Stomach (tissue), 8 donors: ENCODE measurements at regions not wholly inside any gene's neighbourhood (a gene's known extent, or its start where the extent isn't known, plus 50 kb on each side); places are given as distances from the start of the nearest gene placed in this dataset.

Source experiments
- DNase-seq, 2 donors: peaks; one replicate each; pipeline versions ENCODE4 v3.0.0 to v3.0.0-alpha.2; 2013 to 2019
- H3K27ac ChIP-seq, 5 donors: fragments of 200-600 bp in 4 of 5; sonication (generic) in 4 of 5; one replicate each; pipeline ENCODE4 v1.5.1; 2013 to 2019; ENCODE audit warnings: mild to moderate bottlenecking in 1 of 5, moderate library complexity in 1 of 5
- H3K27me3 ChIP-seq, 3 donors: fragments of 200-600 bp; sonication (generic); one replicate each; pipeline ENCODE4 v1.5.1; 2017 to 2019; ENCODE audit warnings: mixed run types in 1 of 3
- H3K36me3 ChIP-seq, 4 donors: fragments of 200-600 bp; sonication (generic); 1 replicate in 3 of 4; 2 replicates in 1 of 4; pipeline ENCODE4 v1.5.1; 2016 to 2019
- H3K4me1 ChIP-seq, 4 donors: fragments of 200-600 bp; sonication (generic); one replicate each; pipeline ENCODE4 v1.5.1; 2016 to 2019
- H3K4me3 ChIP-seq, 4 donors: fragments of 200-600 bp; sonication (generic) in 3 of 4; one replicate each; pipeline ENCODE4 v1.5.1; 2016 to 2019; ENCODE audit warnings: mild to moderate bottlenecking in 1 of 4
- H3K9me3 ChIP-seq, 4 donors: fragments of 200-600 bp; sonication (generic); one replicate each; pipeline ENCODE4 v1.5.1; 2016 to 2019
- CTCF ChIP-seq, 7 experiments: fragments of 450-650 bp in 4 of 7; fragments of 200-600 bp in 3 of 7; sonication (generic) in 3 of 7; IDR thresholded peaks; one replicate each; pipeline ENCODE4 v1.5.1; 2016 to 2019; ENCODE audit warnings: antibody characterized with exemption in 7 of 7, control low read depth in 2 of 7, mild to moderate bottlenecking in 1 of 7
- EP300 ChIP-seq: sonication (generic); formaldehyde crosslinking; IDR thresholded peaks from one replicate; pipeline ENCODE4 v1.6.1; 2017; ENCODE audit warnings: antibody characterized with exemption
- POLR2A ChIP-seq, 4 donors: fragments of 450-650 bp; IDR thresholded peaks; one replicate each; pipeline ENCODE4 v1.6.1; 2016; ENCODE audit warnings: antibody characterized with exemption in 4 of 4, control low read depth in 2 of 4, mild to moderate bottlenecking in 1 of 4, moderate library complexity in 1 of 4
- POLR2AphosphoS5 ChIP-seq, 3 donors: sonication (generic); formaldehyde crosslinking; IDR thresholded peaks; one replicate each; pipeline ENCODE4 v1.6.1; 2016; ENCODE audit warnings: antibody characterized with exemption in 3 of 3
- WGBS, 5 donors: extraction: QIAGEN DNeasy Blood & Tissue Kit in 3 of 5; methylation state at CpG; one replicate each; pipeline versions ENCODE4 v1.1.5 to v1.1.7; 2013 to 2018; 5-methylcytosine and 5-hydroxymethylcytosine counted together
- intact Hi-C: fragments of 100-400 bp; cut with DNase I; formaldehyde crosslinking; loops from one replicate; pipeline ENCODE4 v1.15.1; 2023; ENCODE audit warnings: low total_unique reads
- donor health status: healthy with polysubstance abuse.
- donor health status: Bipolar disorder and iron deficiency.
- donor health status: healthy.

- H3K36me3 ChIP-seq: no peaks in the 10 kb centered on the region
- H3K4me1 ChIP-seq: no peaks in the 10 kb centered on the region
- TF ChIP-seq CTCF (IDR thresholded peaks at IDR 0.05): no peak
- TF ChIP-seq POLR2AphosphoS5 (IDR thresholded peaks at IDR 0.05): no peak
- TF ChIP-seq EP300: no peak
- no peak for TF ChIP-seq POLR2A (IDR thresholded peaks at IDR 0.05)
- H3K9me3 ChIP-seq: no peaks in the 10 kb centered on the region
- peaks cover 0 to 21% (median 0%) of the 10 kb centered on the region in 3 donors for H3K27me3 ChIP-seq
- 88 to 97% (median 91%) methylated on average over 3 of the region's 3 CpGs for WGBS, 5 donors
- no peak overlapping the region for H3K4me3 ChIP-seq
- no peak for DNase-seq
- H3K27ac ChIP-seq: no peak overlapping the region
- intact Hi-C loops: no loop called here
These were observed 365.9 kb downstream of the PTPRU start for GRCh38 chr1:29602203-29602602.

- intact Hi-C loops: no loop called here
- H3K27me3 ChIP-seq: peaks cover 0 to 25% (median 0%) of the 10 kb centered on the region in 3 donors
- TF ChIP-seq POLR2A (IDR thresholded peaks at IDR 0.05) (no peak), CTCF (IDR thresholded peaks at IDR 0.05) (no peak), EP300 (no peak), POLR2AphosphoS5 (IDR thresholded peaks at IDR 0.05) (no peak)
- no peaks in the 10 kb centered on the region for H3K9me3 ChIP-seq
- DNase-seq: no peak
- no peaks in the 10 kb centered on the region for H3K4me1 ChIP-seq
- no peak overlapping the region for H3K4me3 ChIP-seq
- WGBS, 5 donors: 54 to 68% (median 64%) methylated on average over 3 of the region's 3 CpGs
- H3K36me3 ChIP-seq: no peaks in the 10 kb centered on the region
- no peak overlapping the region for H3K27ac ChIP-seq
These were observed 364.7 kb downstream of the PTPRU start for GRCh38 chr1:29601021-29601420.

- Histone ChIP-seq H3K36me3 (no peaks in the 10 kb centered on the region), H3K4me3 (no peak overlapping the region), H3K9me3 (no peaks in the 10 kb centered on the region), H3K27ac (no peak overlapping the region), H3K27me3 (peaks cover 0 to 26% (median 0%) of the 10 kb centered on the region in 3 donors), H3K4me1 (no peaks in the 10 kb centered on the region)
- 68 to 87% (median 80%) methylated on average over 3 of the region's 3 CpGs for WGBS, 5 donors
- TF ChIP-seq POLR2A (IDR thresholded peaks at IDR 0.05): no peak
- TF ChIP-seq CTCF (IDR thresholded peaks at IDR 0.05): no peak
- no peak for TF ChIP-seq EP300
- TF ChIP-seq POLR2AphosphoS5 (IDR thresholded peaks at IDR 0.05): no peak
- intact Hi-C loops: no loop called here
- no peak for DNase-seq
These were observed 363.5 kb downstream of the PTPRU start for GRCh38 chr1:29599826-29600225.

GRCh38 chr1:29599071-29599470 is 362.7 kb downstream of the PTPRU start:
- Histone ChIP-seq H3K4me3 (no peak overlapping the region), H3K27ac (no peak overlapping the region), H3K36me3 (no peaks in the 10 kb centered on the region), H3K4me1 (no peaks in the 10 kb centered on the region), H3K27me3 (peaks cover 0 to 34% (median 0%) of the 10 kb centered on the region in 3 donors), H3K9me3 (no peaks in the 10 kb centered on the region)
- WGBS, 5 donors: 81 to 90% (median 85%) methylated on average over 5 of the region's 5 CpGs
- no peak for TF ChIP-seq CTCF (IDR thresholded peaks at IDR 0.05)
- TF ChIP-seq EP300: no peak
- TF ChIP-seq POLR2A (IDR thresholded peaks at IDR 0.05): no peak
- no peak for TF ChIP-seq POLR2AphosphoS5 (IDR thresholded peaks at IDR 0.05)
- intact Hi-C loops: no loop called here
- no peak for DNase-seq
